Endothelial cell of umbilical vein (primary cell): ENCODE measurements at regions not wholly inside any gene's neighbourhood (a gene's known extent, or its start where the extent isn't known, plus 50 kb on each side); places are given as distances from the start of the nearest gene placed in this dataset.

ENCODE experiments used
- BruUV-seq: library from RNA; stranded (reverse); fragments of 400-500 nt; replicated peaks from 2 replicates; lab custom pipeline; 2021; lab: Mats Ljungman, UMichigan
- CTCF ChIA-PET: fragments of 300-600, 350-600 bp; sonication (Branson Sonifier 250); formaldehyde crosslinking; loops from one replicate; lab custom pipeline; 2021; ENCODE audit warnings: antibody characterized with exemption, inconsistent platforms; lab: Charles Lee
- POLR2A ChIA-PET: fragments of 300-600, 350-600 bp; sonication (Branson Sonifier 250); formaldehyde crosslinking; loops from one replicate; lab custom pipeline; 2021; ENCODE audit warnings: antibody characterized with exemption, inconsistent platforms; lab: Charles Lee
- DNase-seq: peaks from one replicate; pipeline ENCODE4 v3.0.0-alpha.2; 2011; ENCODE audit warnings: low read depth, low spot score
- FAIRE-seq: peaks from 2 replicates; lab custom pipeline; 2011; peaks lifted over from hg19 to GRCh38; lab: Jason Lieb, UNC
- H2AFZ ChIP-seq: 2 replicates; pipeline ENCODE4 v1.6.0; 2012; ENCODE audit warnings: low read depth, low read length, control low read depth, inconsistent platforms
- H3K27ac ChIP-seq: 2 replicates; pipeline ENCODE4 v1.5.1; 2011; ENCODE audit warnings: low read depth, mild to moderate bottlenecking, control low read depth, low read length, moderate library complexity; ENCODE audit not compliant: insufficient read depth
- H3K27me3 ChIP-seq, 2 experiments: 2 replicates each; pipeline versions ENCODE4 v1.6.0 to v1.6.1; 2011; ENCODE audit warnings: low read length in 2 of 2, mixed read lengths in 1 of 2; ENCODE audit not compliant: control insufficient read depth in 2 of 2, insufficient read depth in 2 of 2
- H3K36me3 ChIP-seq, 2 experiments: 2 replicates in 1 of 2; 3 replicates in 1 of 2; pipeline ENCODE4 v1.5.1; 2011; ENCODE audit warnings: low read length in 2 of 2, mild to moderate bottlenecking in 1 of 2, moderate library complexity in 1 of 2; ENCODE audit not compliant: control insufficient read depth in 2 of 2, insufficient read depth in 2 of 2; ENCODE audit errors: extremely low read depth in 1 of 2
- H3K4me1 ChIP-seq: 3 replicates; pipeline ENCODE4 v1.5.1; 2011; ENCODE audit warnings: mild to moderate bottlenecking, low read length; ENCODE audit not compliant: control insufficient read depth, insufficient read depth; ENCODE audit errors: extremely low read depth
- H3K4me2 ChIP-seq: 2 replicates; pipeline ENCODE4 v1.6.1; 2011; ENCODE audit warnings: low read length, control low read depth, mixed read lengths; ENCODE audit not compliant: insufficient read depth
- H3K4me3 ChIP-seq, 3 experiments: fragments of 200-600 bp in 1 of 3; sonication (generic), shearing (Covaris generic) in 1 of 3; replicated peaks in 1 of 3; 2 replicates each; pipeline ENCODE4 v1.5.1; 2011 to 2016; ENCODE audit warnings: control low read depth in 3 of 3, low read length in 3 of 3, mild to moderate bottlenecking in 2 of 3, inconsistent platforms in 1 of 3, low read depth in 1 of 3, moderate library complexity in 1 of 3; ENCODE audit not compliant: insufficient read depth in 1 of 3
- H3K79me2 ChIP-seq: 2 replicates; pipeline ENCODE4 v1.6.0; 2012; ENCODE audit warnings: low read length, inconsistent platforms; ENCODE audit not compliant: control insufficient read depth, insufficient read depth
- H3K9ac ChIP-seq: replicated peaks from 2 replicates; pipeline ENCODE3; 2011; ENCODE audit warnings: low read length, control low read depth; ENCODE audit not compliant: insufficient read depth; ENCODE audit errors: extremely low read depth
- H3K9me1 ChIP-seq: replicated peaks from 3 replicates; pipeline ENCODE4 v1.6.0; 2011; ENCODE audit warnings: mild to moderate bottlenecking, low read length; ENCODE audit not compliant: control insufficient read depth, insufficient read depth; ENCODE audit errors: extremely low read depth
- H3K9me3 ChIP-seq: replicated peaks from 2 replicates; pipeline ENCODE4 v1.5.1; 2012; ENCODE audit warnings: low read length, inconsistent platforms; ENCODE audit not compliant: control insufficient read depth, insufficient read depth
- H4K20me1 ChIP-seq: replicated peaks from 2 replicates; pipeline ENCODE3; 2011; ENCODE audit warnings: mild to moderate bottlenecking, low read length; ENCODE audit not compliant: control insufficient read depth, insufficient read depth; ENCODE audit errors: extremely low read depth
- CTCF ChIP-seq, 2 donors: IDR thresholded peaks; 1 replicate in 1 of 2; 2 replicates in 1 of 2; pipeline ENCODE4 v1.5.1; 2011; ENCODE audit warnings: low read length in 2 of 2, mild to moderate bottlenecking in 2 of 2, moderate library complexity in 2 of 2, control low read depth in 1 of 2, inconsistent platforms in 1 of 2, low read depth in 1 of 2; ENCODE audit not compliant: insufficient read depth in 1 of 2; ENCODE audit errors: extremely low read depth in 1 of 2
- EZH2 ChIP-seq: IDR thresholded peaks from 2 replicates; pipeline ENCODE4 v1.6.1; 2012; ENCODE audit warnings: borderline replicate concordance, low read depth, mild to moderate bottlenecking, moderate library complexity, low read length, inconsistent platforms; ENCODE audit not compliant: severe bottlenecking
- FOS ChIP-seq: IDR thresholded peaks from 2 replicates; pipeline ENCODE4 v1.6.1; 2011; ENCODE audit warnings: mild to moderate bottlenecking, low read length, moderate library complexity, borderline replicate concordance; ENCODE audit not compliant: insufficient read depth
- GATA2 ChIP-seq: IDR thresholded peaks from 2 replicates; pipeline ENCODE4 v1.7.0; 2011; ENCODE audit warnings: low read depth, mild to moderate bottlenecking, moderate library complexity, mixed read lengths, low read length; ENCODE audit not compliant: insufficient read length, insufficient read depth
- JUN ChIP-seq: IDR thresholded peaks from 2 replicates; pipeline ENCODE4 v1.6.1; 2011; ENCODE audit warnings: borderline replicate concordance, low read depth; ENCODE audit not compliant: insufficient read length, insufficient read depth
- MAX ChIP-seq: IDR thresholded peaks from 2 replicates; pipeline ENCODE4 v1.6.1; 2011; ENCODE audit not compliant: insufficient read depth, insufficient read length
- MYC ChIP-seq: IDR thresholded peaks from one replicate; pipeline ENCODE4 v1.6.1; 2011; ENCODE audit warnings: mild to moderate bottlenecking, low read depth, low read length
- POLR2A ChIP-seq: IDR thresholded peaks from 2 replicates; pipeline ENCODE4 v1.6.1; 2012; ENCODE audit warnings: low read depth, mild to moderate bottlenecking, control low read depth, low read length
- POLR2AphosphoS5 ChIP-seq: IDR thresholded peaks from 2 replicates; pipeline ENCODE4 v1.6.1; 2012; ENCODE audit warnings: low read depth, mild to moderate bottlenecking, control low read depth, low read length, moderate library complexity; ENCODE audit not compliant: insufficient read depth
- dilution Hi-C: fragments of 300-500 bp; cut with MboI; formaldehyde crosslinking; loops from one replicate; pipeline ENCODE4 v1.15.0; 2019; ENCODE audit warnings: low sequenced_read_pairs; ENCODE audit not compliant: extremely low pct_ligation_motif_present
- intact Hi-C: fragments of 100-400 bp; cut with micrococcal nuclease; formaldehyde crosslinking; loops from one replicate; pipeline ENCODE4 v1.10.0; 2022

GRCh38 chr2:136215908-136216472 is 98.0 kb upstream of the CXCR4 start:
- Histone ChIP-seq H3K9me3 (no peaks in the 10 kb centered on the region), H3K9me1 (no peaks in the 10 kb centered on the region), H3K27me3 (peaks cover 10 to 13% of the 10 kb centered on the region in 2 experiments), H3K4me1 (no peaks in the 10 kb centered on the region), H3K4me2 (no peak overlapping the region), H3K36me3 (no peaks in the 10 kb centered on the region), H4K20me1 (no peaks in the 10 kb centered on the region), H2AFZ (no peak overlapping the region), H3K9ac (no peak overlapping the region), H3K79me2 (no peaks in the 10 kb centered on the region), H3K27ac (no peak overlapping the region), H3K4me3 (no peak overlapping the region)
- DNase-seq = no peak
- BruUV-seq = no TSS peak
- dilution Hi-C loops = no loop called here
- intact Hi-C loops = no loop called here
- FAIRE-seq = no peak
- CTCF ChIA-PET = no interaction called here
- no peak for TF ChIP-seq POLR2A
- no peak for TF ChIP-seq GATA2
- no peak for TF ChIP-seq MAX
- no peak for TF ChIP-seq EZH2
- TF ChIP-seq POLR2AphosphoS5 = no peak
- no peak for TF ChIP-seq JUN
- TF ChIP-seq MYC = no peak
- no peak for TF ChIP-seq FOS
- no peak for TF ChIP-seq CTCF (IDR thresholded peaks at IDR 0.05; ENCODE audit: extremely low read depth in 1 of 2, insufficient read depth in 1 of 2, low read depth in 1 of 2, low read length in 2 of 2)
- POLR2A ChIA-PET = no interaction called here
